IPS DF 6.9 (cell line): ENCODE measurements at regions not wholly inside any gene's neighbourhood (a gene's known extent, or its start where the extent isn't known, plus 50 kb on each side); places are given as distances from the start of the nearest gene placed in this dataset.

ENCODE experiments used
- DNase-seq: peaks from one replicate; pipeline ENCODE4 v3.0.0-alpha.2; 2013; ENCODE audit warnings: low read depth, low spot score
- H3K27ac ChIP-seq: one replicate; pipeline ENCODE4 v1.5.1; 2013; ENCODE audit warnings: low read length, control low read depth
- H3K27me3 ChIP-seq: 2 replicates; pipeline ENCODE4 v1.6.1; 2013; ENCODE audit warnings: mild to moderate bottlenecking, low read length; ENCODE audit not compliant: control insufficient read depth, insufficient read depth
- H3K36me3 ChIP-seq: 2 replicates; pipeline ENCODE4 v1.6.1; 2013; ENCODE audit warnings: low read length; ENCODE audit not compliant: control insufficient read depth, insufficient read depth
- H3K4me1 ChIP-seq: 2 replicates; pipeline ENCODE4 v1.6.1; 2013; ENCODE audit warnings: low read length; ENCODE audit not compliant: control insufficient read depth, insufficient read depth
- H3K4me3 ChIP-seq: 2 replicates; pipeline ENCODE4 v1.5.1; 2013; ENCODE audit warnings: mild to moderate bottlenecking, low read length
- H3K9me3 ChIP-seq: 2 replicates; pipeline ENCODE4 v1.6.1; 2013; ENCODE audit warnings: low read length, inconsistent platforms; ENCODE audit not compliant: control insufficient read depth, insufficient read depth
- WGBS: extraction: QIAGEN DNeasy Blood & Tissue Kit; methylation state at CpG from one replicate; pipeline ENCODE4 v1.1.7; 2013; ENCODE audit warnings: mixed read lengths, missing lambda C conversion rate; ENCODE audit not compliant: insufficient read length, insufficient coverage; 5-methylcytosine and 5-hydroxymethylcytosine counted together

DNA sequence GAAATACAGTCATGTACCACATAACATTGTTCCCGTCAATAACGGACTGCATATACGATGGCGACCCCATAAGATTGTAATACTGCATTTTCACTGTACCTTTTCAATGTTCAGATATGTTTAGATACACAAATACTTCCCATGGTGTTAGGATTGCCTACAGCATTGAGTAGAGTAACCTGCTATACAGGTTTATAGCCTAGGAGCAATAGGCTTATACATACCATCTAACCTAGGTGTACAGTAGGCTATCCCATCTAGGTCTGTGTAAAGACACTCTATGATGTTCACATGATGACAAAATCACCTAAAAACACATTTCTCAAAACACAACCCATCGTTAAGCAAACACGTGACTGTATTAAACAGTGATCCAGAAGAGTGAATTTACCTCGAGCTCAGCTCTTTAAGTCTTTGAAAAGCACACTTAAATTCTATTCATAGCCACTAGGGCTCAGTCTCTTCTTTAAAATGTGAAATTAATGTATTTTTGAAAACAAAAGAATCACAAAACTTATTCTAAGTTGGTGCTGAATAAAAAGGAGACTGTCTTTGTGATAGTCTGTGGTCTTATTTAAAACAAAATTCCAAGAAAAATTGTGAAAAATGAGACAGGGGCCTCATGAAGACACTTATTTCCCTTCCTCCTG, 239.1 kb upstream of the ARID2 start:
- H3K27me3 ChIP-seq = no peaks in the 10 kb centered on the region
- no peak overlapping the region for H3K4me3 ChIP-seq
- no CpG with 5 or more reads among the region's 7 CpGs for WGBS
- H3K36me3 ChIP-seq = no peaks in the 10 kb centered on the region
- no peak overlapping the region for H3K27ac ChIP-seq
- H3K4me1 ChIP-seq = no peaks in the 10 kb centered on the region
- DNase-seq = no peak
- H3K9me3 ChIP-seq = no peaks in the 10 kb centered on the region

GRCh38 chr12:45494279-45494678, 235.2 kb upstream of the ARID2 start:
- Histone ChIP-seq H3K27ac (no peak overlapping the region), H3K27me3 (no peaks in the 10 kb centered on the region)
- WGBS = no CpG with 5 or more reads among the region's 4 CpGs

GRCh38 chr12:45498645-45499044, 230.9 kb upstream of the ARID2 start:
- no peak overlapping the region for H3K27ac ChIP-seq
- no CpG with 5 or more reads among the region's 1 CpG for WGBS
- H3K4me1 ChIP-seq = no peaks in the 10 kb centered on the region

More at GRCh38 chr12:45494279-45494678, 235.2 kb upstream of the ARID2 start:
- Histone ChIP-seq H3K9me3 (no peaks in the 10 kb centered on the region), H3K4me3 (no peak overlapping the region), H3K4me1 (no peaks in the 10 kb centered on the region), H3K36me3 (no peaks in the 10 kb centered on the region)
- DNase-seq = no peak

DNA sequence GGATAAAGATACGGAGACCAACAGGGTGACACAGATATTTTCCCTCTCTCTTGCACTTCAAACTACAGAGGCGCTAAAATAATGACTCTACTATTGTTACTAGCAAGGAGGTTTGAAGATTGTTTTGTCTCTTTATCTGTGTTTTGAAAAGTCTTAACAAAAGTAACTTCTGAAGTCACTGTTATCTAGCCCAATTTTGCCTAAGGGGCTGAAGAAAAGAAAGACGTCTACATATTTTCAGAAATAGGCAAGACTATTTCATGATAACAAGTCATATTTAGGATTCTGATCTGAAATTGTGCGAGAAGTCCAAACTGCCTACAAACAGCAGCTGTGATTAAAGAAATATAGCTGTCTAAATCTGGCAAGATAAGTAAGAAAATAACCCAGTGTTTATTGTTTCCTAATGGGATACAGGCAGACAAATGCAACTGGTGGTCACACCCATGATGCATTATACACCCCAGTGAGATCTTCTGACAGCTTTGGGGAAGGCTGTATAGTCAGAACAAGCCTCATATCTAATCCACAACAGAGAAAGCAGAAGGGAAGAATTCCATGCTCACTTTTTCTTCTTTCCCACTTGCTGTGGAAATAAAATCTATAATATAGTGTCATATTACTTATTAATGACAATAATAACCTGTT, 226.9 kb upstream of the ARID2 start:
- no peaks in the 10 kb centered on the region for H3K9me3 ChIP-seq
- H3K27ac ChIP-seq = no peak overlapping the region
- no peaks in the 10 kb centered on the region for H3K36me3 ChIP-seq
- no peak for DNase-seq
- no peak overlapping the region for H3K4me3 ChIP-seq
- H3K27me3 ChIP-seq = no peaks in the 10 kb centered on the region
- no CpG with 5 or more reads among the region's 4 CpGs for WGBS
- H3K4me1 ChIP-seq = no peaks in the 10 kb centered on the region

More at GRCh38 chr12:45498645-45499044, 230.9 kb upstream of the ARID2 start:
- DNase-seq = no peak
- no peaks in the 10 kb centered on the region for H3K9me3 ChIP-seq
- H3K27me3 ChIP-seq = no peaks in the 10 kb centered on the region
- H3K4me3 ChIP-seq = no peak overlapping the region
- no peaks in the 10 kb centered on the region for H3K36me3 ChIP-seq

DNA sequence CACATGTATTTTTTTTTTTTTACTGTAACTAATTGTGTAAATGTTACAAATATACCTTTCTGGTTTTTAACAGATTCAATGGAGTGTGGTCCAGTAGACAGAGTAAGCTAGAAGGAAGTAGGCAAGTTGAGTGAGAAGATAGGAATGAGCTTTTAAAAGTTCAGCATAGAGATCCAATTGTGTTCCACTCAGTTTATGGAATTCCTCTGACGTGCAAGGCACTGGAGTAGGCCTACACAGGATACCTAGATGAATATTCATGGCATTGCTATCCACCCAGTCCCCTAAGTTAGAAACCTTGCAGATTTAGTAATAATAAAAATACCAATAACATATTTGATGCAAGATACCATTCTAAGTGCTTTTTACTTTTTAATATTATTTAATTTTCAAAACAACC, 225.6 kb upstream of the ARID2 start:
- Histone ChIP-seq H3K9me3 (no peaks in the 10 kb centered on the region), H3K27ac (no peak overlapping the region), H3K4me1 (no peaks in the 10 kb centered on the region), H3K36me3 (no peaks in the 10 kb centered on the region), H3K27me3 (no peaks in the 10 kb centered on the region), H3K4me3 (no peak overlapping the region)
- DNase-seq = no peak
- WGBS = no CpG with 5 or more reads among the region's 1 CpG

DNA sequence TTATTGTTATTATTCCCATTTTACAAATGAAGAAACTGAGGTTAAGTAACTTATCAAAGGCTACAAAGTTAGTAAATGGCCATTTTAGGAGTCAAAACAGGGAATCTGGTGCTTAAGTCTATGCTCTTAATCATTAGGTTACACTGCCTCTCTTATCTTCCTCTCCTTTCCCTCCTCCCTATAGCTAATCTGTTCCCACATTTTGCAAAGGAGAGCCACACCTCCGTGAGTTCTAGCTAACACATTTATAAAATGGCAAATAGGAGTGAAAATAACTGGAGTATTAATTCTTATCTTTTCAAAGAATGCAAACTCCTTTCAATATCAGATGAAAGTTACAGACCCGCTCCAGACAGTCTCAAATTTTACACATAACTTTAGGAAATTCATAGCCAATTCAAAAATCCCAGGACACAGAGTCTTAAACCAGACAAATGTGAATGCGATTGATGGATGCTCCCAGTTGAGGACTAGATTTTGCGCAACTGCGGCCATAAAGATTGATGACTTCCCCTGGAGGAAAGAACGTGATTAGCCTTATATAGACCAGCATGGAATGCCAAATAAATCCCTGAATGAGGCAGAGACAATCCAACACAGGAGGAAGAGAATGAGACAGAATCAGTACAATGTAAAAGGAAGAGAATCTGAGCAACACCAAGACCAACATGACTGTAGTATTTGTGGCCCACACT, 225.0 kb upstream of the ARID2 start:
- Histone ChIP-seq H3K4me1 (no peaks in the 10 kb centered on the region), H3K27ac (no peak overlapping the region), H3K4me3 (no peak overlapping the region), H3K9me3 (no peaks in the 10 kb centered on the region), H3K27me3 (no peaks in the 10 kb centered on the region), H3K36me3 (no peaks in the 10 kb centered on the region)
- no peak for DNase-seq
- no CpG with 5 or more reads among the region's 6 CpGs for WGBS

DNA sequence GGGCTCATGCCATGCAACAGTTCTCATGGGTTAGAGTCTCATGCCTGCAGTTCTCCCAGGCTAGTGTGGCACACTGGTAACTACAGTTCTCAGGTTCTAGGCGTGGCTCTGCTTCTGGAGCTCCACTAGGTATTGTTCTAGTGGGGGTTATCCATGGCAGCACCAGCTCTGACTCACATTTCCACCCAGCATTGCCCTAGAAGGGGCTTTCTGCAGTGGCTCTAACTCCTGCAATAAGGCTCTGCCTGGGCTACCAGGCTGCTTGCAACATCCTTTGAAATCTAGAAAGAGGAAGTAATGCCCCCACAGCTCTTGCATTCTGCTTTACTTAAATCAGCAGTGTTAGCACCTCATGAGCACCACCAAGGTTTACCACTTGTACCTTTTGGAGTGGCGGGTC, 220.3 kb upstream of the ARID2 start:
- no peak overlapping the region for H3K27ac ChIP-seq
- no CpG with 5 or more reads among the region's 2 CpGs for WGBS
- no peaks in the 10 kb centered on the region for H3K4me1 ChIP-seq
- no peaks in the 10 kb centered on the region for H3K9me3 ChIP-seq
- H3K4me3 ChIP-seq = no peak overlapping the region
- H3K36me3 ChIP-seq = no peaks in the 10 kb centered on the region
- no peaks in the 10 kb centered on the region for H3K27me3 ChIP-seq
- DNase-seq = no peak

GRCh38 chr12:45509621-45510020, 219.9 kb upstream of the ARID2 start:
- Histone ChIP-seq H3K36me3 (no peaks in the 10 kb centered on the region), H3K4me3 (no peak overlapping the region), H3K9me3 (no peaks in the 10 kb centered on the region), H3K27ac (no peak overlapping the region), H3K4me1 (no peaks in the 10 kb centered on the region), H3K27me3 (no peaks in the 10 kb centered on the region)
- DNase-seq = no peak
- WGBS = no CpG with 5 or more reads among the region's 1 CpG

DNA sequence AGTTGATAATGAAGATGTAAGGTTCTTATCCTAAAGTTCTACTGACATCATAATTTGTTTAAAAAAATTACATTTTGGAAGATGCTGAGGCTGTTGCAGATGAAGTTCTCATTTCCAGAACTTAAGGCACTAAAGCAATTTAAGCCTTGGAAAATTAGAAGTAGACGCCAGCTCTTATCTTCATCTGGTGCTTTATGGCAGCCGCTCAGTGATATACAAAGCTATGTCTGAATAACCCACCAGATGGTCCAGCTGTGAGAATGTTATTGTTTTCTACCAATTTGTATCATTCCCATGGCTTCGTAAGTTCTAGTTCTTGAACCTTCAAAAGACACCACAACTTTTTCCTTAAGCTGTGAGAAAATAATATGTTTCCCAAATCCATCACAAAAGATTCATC, 212.1 kb upstream of the ARID2 start:
- Histone ChIP-seq H3K27ac (no peak overlapping the region), H3K9me3 (no peaks in the 10 kb centered on the region), H3K4me3 (no peak overlapping the region), H3K36me3 (no peaks in the 10 kb centered on the region), H3K4me1 (no peaks in the 10 kb centered on the region), H3K27me3 (no peaks in the 10 kb centered on the region)
- DNase-seq = no peak
- WGBS = no CpG with 5 or more reads among the region's 3 CpGs

- no peaks in the 10 kb centered on the region for H3K4me1 ChIP-seq
- DNase-seq = no peak
- H3K4me3 ChIP-seq = no peak overlapping the region
- H3K36me3 ChIP-seq = no peaks in the 10 kb centered on the region
- H3K27me3 ChIP-seq = no peaks in the 10 kb centered on the region
- WGBS = no CpG with 5 or more reads among the region's 10 CpGs
- H3K9me3 ChIP-seq = no peaks in the 10 kb centered on the region
- no peak overlapping the region for H3K27ac ChIP-seq
Measured at GRCh38 chr12:45518291-45519235, 210.9 kb upstream of the ARID2 start.
